NCI-H345 treated with DMSO at 0.1 percent for 48 hours (cell line): ENCODE measurements at regions not wholly inside any gene's neighbourhood (a gene's known extent, or its start where the extent isn't known, plus 50 kb on each side); places are given as distances from the start of the nearest gene placed in this dataset.

Source experiments
- DNase-seq: peaks from one replicate; lab custom pipeline; 2025; ENCODE audit not compliant: unreplicated experiment; lab: John Stamatoyannopoulos, UW

DNA sequence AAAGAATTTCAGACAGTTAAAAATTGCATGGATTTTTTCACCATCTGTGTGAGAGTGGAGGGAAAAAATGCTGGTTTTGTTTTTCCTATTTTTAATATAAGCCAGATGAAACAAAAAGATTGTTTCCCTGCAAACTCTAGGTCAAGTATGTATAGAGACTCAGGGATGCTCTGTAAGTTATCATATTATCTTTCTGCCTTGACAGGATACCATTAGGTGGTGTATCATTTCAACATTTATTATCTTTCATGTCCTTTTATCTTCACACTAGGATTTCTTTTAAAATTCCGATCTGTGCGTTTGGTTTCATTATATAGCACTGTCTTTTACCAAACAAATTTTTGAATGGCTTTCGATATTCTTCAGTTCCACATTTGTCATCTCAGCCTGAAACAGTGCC lies 225.3 kb downstream of the EN1 start:
- no peak for DNase-seq

DNA sequence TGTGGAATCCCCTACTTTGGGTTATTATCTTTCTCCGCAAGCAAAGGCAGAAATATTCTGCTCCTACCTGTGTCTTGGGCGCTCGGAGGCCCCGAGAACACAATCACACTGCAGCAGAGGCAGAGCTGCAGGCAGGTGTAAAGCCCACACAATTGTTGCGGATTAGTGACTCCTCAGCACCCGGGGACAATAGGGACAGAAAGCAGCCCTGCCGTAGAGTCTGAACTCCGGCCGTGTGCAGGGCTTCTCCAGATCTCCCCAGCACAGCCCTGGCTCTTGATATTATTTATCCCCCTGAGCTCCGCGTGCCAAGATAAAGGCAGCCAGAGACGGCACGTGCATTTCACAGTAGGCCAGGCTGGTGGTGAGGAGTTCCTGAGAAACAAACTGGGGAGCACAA lies 229.2 kb downstream of the EN1 start:
- no peak for DNase-seq

DNA sequence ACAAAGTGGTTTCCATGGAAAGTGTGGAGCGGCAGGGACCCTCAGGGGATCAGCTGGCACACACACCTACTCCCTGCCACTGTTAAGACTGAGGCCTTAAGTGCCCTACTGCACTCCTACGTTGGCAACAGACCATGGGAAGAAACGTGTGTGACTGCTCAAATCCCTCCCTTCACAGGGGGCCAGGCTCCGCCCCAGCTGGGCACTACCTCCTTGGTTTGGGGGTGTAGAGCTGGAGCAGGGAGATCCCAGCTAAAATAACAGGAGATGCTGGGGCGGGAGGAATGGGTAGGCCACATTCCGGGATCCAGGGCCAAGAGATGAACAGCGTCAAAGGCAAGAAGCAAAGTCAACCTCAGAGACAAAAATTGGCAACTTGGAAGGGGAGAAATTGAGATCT lies 231.0 kb downstream of the EN1 start:
- DNase-seq, result no peak

DNA sequence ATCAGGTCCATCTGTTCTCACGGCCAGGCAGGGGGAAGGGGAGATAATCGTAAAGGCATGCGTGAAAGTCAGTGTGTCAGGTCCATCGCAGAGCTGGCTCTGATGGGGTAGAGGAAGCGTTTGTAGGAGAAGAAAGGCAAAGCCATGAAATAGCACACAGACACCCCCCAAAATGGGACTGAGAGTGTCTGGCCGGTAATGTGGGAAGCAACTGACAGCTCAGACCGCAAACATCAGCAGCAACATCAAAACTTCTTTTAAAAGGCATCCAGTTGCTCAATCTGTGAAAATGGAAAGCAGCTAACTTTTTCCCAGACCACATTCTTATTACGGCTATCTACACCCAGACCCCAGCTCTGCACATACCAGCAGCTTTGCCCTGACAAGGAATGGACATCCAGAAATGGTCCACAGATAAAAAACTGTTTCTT lies 232.6 kb downstream of the EN1 start:
- no peak for DNase-seq

DNA sequence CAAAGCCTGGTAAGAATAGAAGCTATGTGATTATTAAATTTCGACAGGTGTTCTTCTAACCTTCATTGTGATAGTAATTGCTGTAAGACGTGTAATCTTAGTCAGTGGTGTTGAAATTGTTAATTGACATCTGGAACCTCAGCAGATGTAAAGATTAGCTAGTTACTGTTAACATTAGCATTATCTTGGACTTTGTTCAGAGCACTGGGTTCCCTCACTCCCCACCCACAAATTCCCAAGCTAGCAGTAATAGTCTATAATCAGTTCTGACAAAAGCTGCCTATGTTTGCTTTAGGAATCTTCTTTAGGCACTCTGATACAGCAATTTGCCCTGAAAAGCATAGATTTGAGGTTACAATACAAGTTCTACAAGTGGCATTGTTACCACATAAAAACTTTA lies 233.7 kb downstream of the EN1 start:
- DNase-seq, result no peak

DNA sequence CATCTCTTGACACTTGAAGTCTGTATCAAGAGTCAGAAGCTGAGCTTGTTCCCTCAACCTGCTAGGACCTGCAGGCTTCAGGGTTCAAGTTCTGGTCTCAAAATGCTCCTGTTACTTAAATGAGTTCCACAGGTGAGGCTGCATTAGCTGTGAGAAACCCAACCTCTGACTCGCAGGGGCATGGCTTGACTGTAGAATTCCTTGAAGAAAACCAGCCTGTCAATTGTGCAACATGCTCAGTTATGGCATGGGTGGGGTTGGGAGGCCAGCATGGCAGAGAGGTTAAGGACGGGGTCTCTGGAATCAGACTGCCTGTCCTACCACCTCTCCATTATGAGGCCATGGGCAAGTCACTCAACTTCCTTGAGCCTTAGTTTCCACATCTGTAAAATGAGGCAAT lies 235.8 kb downstream of the EN1 start:
- DNase-seq, result no peak

DNA sequence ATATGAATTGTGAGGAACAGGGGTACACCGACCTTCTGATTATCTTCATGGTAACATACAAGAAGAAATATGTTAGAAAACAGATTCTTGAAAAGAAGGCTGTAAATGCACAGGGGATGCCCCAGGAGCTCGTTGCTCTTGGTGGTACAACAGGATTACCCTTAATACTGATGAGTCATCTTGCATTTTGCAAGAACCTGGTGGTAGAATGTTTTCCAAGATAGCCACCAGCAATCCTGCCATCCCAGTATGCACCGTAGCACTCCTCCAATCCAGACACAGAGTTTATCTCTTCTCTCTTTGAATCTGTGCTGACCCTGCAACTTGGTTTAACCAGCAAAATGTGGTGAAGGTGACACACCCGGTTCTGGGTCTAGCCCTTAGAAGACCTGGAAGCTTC lies 238.3 kb downstream of the EN1 start:
- no peak for DNase-seq

DNA sequence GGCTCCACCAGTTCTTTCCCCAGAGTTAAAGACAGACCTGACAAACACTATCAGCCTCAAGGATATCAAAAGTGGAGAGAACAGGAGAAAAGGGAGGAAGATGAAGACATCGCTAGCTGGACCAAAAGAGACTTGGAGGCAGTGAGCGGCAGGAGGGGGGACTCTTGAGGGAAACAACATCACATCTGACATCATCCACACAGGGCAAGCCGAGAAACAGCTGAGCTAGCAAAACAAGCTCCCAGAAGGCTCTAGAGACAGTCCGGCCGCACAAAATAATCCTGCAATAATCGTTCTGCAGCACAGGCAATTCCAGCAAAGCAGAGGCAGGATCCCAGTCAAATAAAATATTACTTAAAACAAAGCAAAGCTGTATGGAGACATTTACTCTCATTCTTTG lies 239.8 kb downstream of the EN1 start:
- no peak for DNase-seq

DNA sequence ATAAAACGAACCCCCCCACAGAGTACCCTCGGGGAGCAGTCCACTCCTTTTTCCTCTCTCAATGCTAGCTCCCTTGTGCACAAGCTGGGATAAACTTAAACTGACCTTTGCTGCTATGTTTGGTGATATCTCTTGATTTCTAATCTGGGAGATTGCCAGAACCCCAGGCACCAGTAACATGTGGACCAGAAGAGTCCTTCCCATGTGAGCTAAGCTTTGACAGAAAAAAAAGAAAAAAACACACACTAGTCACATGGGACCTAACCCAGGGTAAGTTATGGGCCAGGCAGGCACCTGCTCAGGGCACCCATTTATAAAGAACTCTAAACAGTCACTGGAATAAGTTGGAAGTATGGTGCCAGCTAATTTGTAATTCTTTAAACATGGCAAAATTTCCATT lies 242.6 kb downstream of the EN1 start:
- DNase-seq, result no peak

DNA sequence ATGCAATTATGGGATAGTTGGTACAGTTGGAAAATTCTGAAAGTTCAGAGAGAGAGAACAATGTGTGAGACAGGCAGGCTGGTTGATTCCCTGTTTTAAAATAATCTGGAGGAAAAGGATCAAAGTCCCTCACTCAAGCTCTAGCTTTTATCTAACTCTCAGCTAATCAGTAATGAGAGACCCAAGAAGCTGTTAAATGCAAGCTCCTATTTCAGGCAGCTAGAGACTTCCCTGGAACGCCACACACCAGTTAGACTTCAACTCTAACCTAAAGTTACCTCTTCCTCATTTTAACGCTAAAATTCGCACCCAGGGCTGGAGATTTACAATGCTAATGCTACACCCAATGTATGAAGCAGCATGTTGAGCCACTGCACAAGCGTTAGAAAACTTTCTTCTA lies 243.1 kb downstream of the EN1 start:
- DNase-seq, result no peak

DNA sequence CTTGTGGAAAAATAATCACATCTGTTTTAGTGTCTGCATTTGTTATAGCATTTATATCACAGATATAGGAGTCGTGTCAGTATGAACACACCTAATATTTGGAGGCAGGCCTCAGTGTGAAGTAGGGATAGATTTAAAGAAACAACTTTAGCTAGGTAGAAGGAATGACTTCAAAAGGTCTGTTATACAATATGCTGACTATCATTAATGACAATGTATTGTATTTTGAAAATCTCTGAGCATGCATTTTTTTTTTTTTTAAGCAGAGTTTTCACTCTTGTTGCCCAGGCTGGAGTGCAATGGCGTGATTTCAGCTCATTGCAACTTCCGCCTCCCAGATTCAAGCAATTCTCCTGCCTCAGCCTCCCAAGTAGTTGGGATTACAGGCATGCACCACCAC lies 248.3 kb downstream of the EN1 start:
- no peak for DNase-seq

DNA sequence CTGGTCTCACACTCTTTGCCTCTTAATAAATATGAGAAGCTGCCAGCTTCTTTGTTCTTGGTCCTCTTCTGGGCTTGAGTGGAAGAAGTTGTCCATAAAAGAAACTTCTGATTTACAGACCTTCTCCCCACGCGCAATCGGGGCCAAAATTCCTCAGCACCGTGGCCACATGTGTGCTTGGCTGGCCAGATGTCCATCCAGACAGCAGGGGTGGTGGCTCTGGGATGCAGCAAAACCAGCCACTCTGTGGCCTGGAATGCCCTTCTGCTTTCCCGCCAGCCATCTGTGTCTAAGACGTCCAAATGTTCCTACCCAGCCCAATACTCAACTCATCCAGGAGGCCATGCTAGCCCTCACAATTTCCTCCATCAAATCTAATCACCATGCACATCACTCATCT lies 250.8 kb downstream of the EN1 start:
- DNase-seq, result no peak

DNA sequence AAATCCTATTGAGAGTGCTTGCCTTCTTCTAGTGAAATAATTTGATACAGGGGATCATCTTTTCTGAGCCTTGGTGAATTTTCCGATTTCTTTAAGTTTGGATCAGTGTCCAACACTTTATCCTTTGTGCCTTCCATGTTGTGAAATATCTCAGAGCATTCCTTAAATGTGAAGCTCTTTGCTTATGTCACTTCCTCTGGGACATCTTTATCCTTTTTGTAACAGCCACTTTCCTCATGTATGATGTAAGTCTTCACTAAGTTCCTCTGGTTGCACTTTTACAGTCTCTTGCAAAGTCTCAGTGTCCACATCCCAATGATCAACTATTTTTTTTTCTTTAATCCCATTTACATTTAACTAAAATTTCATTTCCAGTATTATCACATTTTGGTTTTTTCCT lies 254.2 kb downstream of the EN1 start:
- DNase-seq, result no peak

DNA sequence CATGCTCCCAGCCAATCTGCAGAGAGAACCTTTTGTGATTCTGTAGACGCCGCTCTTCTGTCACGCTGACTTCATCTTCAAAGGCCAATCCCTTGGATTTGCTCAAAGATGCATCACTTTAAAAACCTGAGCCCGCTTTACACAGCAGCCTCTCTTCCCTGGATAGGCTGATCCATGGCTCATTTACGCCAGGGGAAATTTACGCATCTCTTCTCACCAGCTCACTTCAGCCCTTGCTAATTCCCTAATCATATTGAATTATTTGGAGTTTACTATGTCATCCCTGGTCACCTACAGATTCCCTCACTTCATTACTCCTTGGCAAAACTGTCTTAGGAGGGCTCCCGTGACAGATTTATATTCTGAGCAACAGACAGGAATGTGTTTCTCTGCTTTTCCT lies 256.2 kb downstream of the EN1 start:
- DNase-seq, result no peak

DNA sequence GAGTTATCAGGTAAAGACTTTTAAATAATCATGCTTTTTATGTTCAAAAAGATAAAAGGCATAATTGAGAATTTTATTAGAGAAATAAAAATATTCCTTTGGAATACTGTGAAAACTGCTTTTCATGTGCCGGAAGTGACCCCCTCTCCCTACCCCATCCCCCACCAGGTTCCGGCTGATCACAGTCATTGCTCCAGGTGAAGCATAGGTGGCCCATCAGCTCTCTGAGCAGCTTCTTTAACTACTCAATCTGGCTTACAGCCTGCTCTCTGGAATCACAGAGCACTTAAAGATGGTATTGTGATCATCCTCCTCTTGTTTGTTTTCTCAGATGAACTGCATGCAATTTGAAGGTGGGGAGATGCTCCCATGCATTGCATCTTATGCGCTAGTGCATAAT lies 257.7 kb downstream of the EN1 start:
- no peak for DNase-seq

DNA sequence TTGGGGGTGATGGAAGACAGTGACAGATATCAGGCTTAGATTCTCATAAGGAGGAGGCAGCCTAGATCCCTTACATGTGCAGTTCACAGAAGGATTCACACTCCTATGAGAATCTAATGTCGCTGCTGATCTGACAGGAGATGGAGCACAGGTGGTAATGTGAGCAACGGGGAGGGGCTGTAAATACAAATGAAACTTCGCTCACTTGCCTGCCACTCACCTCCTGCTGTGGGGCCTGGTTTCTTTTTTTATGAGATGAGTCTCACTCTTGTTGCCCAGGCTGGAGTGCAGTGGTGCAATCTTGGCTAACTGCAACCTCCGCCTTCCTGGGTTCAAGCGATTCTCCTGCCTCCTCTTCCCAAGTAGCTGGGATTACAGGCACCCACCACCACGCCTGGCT lies 258.6 kb downstream of the EN1 start:
- DNase-seq, result no peak

DNA sequence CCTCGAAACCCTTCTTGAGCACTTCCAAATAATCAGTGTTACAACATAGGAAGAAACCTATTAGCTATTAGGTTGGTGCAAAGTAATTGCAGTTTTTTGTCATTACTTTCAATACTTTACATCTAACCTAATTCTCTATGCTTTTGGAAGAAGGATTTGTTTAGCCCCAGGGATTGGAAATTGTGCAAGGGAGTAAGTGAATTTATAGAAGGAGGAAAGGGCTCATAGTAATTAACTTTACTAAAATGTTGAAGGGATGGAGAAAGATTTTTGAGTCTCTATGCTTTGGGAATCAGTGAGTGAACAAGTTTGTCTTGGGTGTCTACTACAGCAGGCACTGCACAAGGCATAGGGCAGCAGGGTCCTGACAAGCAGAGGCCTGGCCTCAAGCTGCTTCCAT lies 261.1 kb downstream of the EN1 start:
- no peak for DNase-seq

DNA sequence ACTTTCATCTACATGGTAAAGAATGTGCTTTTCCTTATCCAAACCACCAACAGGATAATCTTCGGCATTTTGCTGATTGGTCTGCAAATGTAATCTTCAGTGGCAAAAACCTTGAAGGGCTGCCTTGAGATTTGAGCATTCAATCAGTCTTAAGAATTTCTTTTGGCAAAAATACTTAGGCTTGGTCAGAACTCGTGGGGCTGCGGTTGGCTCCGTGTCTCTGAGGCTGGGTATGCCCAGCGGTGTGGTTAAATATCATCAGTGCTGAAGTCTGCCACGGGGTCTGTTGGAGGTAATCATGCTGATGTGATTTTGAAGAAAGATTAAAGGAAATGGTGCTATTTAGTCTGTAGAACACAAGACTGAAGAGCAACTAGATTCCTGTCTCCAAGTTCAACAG lies 262.6 kb downstream of the EN1 start:
- no peak for DNase-seq

DNA sequence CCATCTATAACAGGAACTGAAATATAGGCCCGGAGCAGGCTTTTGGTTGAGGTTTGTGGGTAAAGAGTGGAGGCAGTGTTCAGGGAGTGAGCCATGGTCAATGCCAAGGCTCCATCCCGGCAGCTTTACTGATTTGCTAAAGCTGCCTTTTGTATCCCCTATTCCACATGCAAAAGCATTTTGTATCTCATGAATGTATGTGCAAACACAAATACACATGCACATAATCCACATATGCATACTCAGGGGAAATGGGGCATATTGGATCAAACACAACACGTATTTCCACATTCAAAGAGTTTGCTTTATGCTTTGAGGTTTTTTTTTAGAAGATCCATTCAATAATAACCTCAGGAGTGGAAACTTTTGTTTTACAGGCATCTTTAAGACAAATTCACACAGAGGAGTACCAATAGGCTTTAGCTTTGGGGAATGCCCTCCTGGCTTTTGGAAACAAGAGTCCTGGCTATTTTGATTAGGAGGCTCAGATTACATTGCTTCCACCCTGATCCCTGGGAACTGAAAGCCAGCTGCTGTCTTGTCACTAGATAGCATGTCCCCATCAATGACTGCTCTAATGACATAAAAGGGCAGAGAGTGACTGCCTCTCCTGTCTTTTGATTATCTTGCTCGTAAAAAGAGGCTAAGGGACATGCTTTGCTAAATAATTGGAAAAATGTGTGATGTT lies 263.2 kb downstream of the EN1 start:
- DNase-seq, result no peak

DNA sequence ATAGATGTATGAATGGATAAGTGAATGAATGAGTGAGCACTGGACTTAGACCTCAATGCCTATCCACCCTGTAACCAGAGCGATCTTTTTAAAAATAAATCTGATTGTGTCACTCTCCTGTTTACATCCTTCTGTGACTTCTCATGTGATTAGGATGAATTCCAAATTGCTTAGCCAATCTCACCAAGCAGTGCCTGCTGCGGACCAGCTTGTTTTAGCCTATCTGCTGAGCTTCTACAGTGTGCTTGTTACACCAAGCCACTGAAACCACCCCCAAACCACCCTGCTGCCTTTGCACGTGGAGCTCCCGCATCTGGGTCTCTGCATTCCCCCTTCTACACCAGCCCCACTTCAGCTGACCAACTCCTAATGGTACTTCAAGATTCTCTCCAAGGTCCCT lies 265.4 kb downstream of the EN1 start:
- DNase-seq, result no peak

DNA sequence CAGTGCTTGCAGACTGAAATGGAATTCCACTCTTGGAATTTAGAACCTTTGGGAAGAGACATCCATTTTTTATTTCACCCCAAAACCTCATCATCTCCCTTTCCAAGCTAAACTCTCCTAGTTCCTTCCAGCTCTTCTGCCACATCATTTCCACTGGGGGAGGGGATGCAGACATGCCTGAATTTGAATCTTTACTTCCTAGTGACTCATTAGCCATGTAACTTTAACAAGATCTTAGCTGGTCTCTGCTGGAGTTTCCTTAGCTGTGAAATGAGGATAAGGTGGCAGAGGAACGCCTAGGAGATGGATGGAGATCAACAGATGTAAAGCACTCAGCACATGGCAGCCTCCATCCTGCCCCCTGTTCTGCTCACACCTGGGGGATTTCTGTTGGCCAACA lies 266.8 kb downstream of the EN1 start:
- no peak for DNase-seq

DNA sequence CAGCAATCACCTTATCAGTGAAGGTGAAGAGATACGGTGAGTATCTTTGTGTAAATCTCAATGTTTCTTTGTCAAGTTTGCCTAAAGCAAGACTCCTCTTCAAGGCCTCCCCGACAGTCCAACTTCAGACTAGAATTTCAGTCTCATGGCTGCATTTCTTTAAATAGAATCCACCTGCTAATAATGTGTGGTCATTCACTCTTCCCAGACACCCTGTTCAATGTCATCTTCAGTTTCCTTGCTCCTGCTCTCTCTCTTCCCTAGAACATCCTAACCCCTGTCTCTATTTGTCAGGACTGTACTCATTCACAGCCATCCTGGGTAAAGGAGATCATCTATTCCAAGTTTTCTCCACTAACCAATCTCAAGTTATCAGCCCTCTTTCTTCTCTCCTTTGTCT lies 267.3 kb downstream of the EN1 start:
- DNase-seq, result no peak

DNA sequence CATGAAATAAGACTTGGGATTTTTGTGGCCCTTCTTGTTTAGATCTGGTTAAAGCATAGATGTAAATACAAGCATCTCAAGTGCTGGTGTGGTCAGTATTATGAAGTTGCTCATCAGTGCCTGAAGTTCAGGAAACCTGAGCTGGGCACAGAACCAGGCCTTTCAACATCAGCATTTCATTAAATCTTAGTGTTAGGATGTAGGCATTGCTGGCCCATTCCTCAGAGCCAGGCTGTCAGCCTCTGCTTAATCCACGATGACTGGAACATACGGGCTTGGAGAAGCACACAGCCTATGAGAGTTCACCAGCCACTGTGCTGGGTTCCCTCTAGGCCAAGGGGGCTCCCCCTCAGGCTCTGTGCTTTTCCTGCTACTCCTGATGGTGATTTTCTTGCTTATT lies 270.2 kb downstream of the EN1 start:
- no peak for DNase-seq
